Spinal cord (tissue), 9 donors: ENCODE measurements at regions not wholly inside any gene's neighbourhood (a gene's known extent, or its start where the extent isn't known, plus 50 kb on each side); places are given as distances from the start of the nearest gene placed in this dataset.
"Not testable (repeated sequence)": the region's sequence is repeated elsewhere in the genome, so short reads cannot be mapped to it uniquely, and the experiment has no call there.

ENCODE experiments used
- DNase-seq, 6 donors: peaks; one replicate each; pipeline versions ENCODE4 v3.0.0 to v3.0.0-alpha.2; 2013 to 2015; ENCODE audit warnings: low spot score in 6 of 6, low read depth in 4 of 6
- H3K27ac ChIP-seq: one replicate; pipeline ENCODE4 v1.5.1; 2013; ENCODE audit warnings: low read depth, low read length, control low read depth
- H3K27me3 ChIP-seq: one replicate; pipeline ENCODE4 v1.6.1; 2013; ENCODE audit warnings: low read length; ENCODE audit not compliant: control insufficient read depth, insufficient read depth
- H3K36me3 ChIP-seq: one replicate; pipeline ENCODE4 v1.6.1; 2013; ENCODE audit warnings: low read length; ENCODE audit not compliant: control insufficient read depth, insufficient read depth
- H3K4me1 ChIP-seq: one replicate; pipeline ENCODE4 v1.6.1; 2013; ENCODE audit warnings: low read length; ENCODE audit not compliant: control insufficient read depth, insufficient read depth
- H3K4me3 ChIP-seq: one replicate; pipeline ENCODE4 v1.5.1; 2013; ENCODE audit warnings: low read depth, low read length, control low read depth
- H3K9me3 ChIP-seq: one replicate; pipeline ENCODE4 v1.6.1; 2013; ENCODE audit warnings: low read length; ENCODE audit not compliant: control insufficient read depth, insufficient read depth
- WGBS: methylation state at CpG from one replicate; pipeline ENCODE4 v1.1.5; 2013; ENCODE audit warnings: missing lambda C conversion rate; ENCODE audit not compliant: insufficient coverage; 5-methylcytosine and 5-hydroxymethylcytosine counted together
- donor health status: healthy.

GRCh38 chr4:162503868-162504267 is 340.1 kb upstream of the FSTL5 start:
- no peak for DNase-seq
- Histone ChIP-seq H3K27ac (no peak overlapping the region), H3K4me1 (no peaks in the 10 kb centered on the region), H3K27me3 (no peaks in the 10 kb centered on the region), H3K9me3 (no peaks in the 10 kb centered on the region), H3K4me3 (no peak overlapping the region), H3K36me3 (no peaks in the 10 kb centered on the region)
- WGBS, result 92% methylated on average over 3 of the region's 4 CpGs

DNA sequence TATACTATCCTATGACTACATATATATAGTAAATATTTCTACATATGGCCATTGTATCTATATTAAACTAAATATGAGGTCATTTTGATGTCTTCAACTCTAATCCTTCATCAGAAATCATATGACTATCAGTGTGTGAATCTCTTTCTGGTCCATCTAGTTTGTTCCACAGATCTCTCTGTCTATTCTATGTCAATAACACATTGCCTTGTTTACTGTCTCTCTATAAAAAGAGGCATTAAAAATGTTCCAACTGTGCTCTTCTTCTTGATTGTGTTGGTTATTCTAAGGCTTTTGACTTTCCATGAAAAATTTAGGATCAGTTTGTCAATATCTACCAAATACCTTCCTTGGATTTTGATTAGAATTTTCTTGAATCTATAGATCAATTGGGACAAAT is 338.3 kb upstream of the FSTL5 start:
- H3K36me3 ChIP-seq, result no peaks in the 10 kb centered on the region
- H3K27me3 ChIP-seq, result no peaks in the 10 kb centered on the region
- no peaks in the 10 kb centered on the region for H3K4me1 ChIP-seq
- H3K27ac ChIP-seq, result no peak overlapping the region
- DNase-seq, result no peak
- H3K4me3 ChIP-seq, result no peak overlapping the region
- no peaks in the 10 kb centered on the region for H3K9me3 ChIP-seq

DNA sequence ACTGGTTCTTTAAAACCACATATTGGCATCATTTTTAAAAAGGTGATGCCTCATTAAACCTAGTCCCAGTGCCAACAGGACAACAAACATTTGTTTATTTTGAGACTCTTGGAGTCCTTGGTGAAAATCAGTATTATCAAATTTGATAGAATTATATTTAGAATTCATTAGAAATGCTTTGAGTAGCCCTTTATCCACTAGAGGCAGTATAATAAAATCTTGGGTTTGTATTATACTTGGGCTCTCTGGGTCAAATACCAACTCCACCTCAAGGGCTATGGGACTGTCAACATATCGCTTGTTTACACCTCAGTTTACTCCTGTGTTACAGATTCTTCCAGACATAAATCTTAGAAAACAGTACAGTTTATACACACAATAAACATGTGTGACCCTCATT is 335.7 kb upstream of the FSTL5 start:
- H3K36me3 ChIP-seq, result no peaks in the 10 kb centered on the region
- no peaks in the 10 kb centered on the region for H3K27me3 ChIP-seq
- H3K4me3 ChIP-seq, result no peak overlapping the region
- WGBS, result no CpG with 5 or more reads among the region's 1 CpG
- no peaks in the 10 kb centered on the region for H3K4me1 ChIP-seq
- no peak for DNase-seq
- no peak overlapping the region for H3K27ac ChIP-seq
- no peaks in the 10 kb centered on the region for H3K9me3 ChIP-seq

DNA sequence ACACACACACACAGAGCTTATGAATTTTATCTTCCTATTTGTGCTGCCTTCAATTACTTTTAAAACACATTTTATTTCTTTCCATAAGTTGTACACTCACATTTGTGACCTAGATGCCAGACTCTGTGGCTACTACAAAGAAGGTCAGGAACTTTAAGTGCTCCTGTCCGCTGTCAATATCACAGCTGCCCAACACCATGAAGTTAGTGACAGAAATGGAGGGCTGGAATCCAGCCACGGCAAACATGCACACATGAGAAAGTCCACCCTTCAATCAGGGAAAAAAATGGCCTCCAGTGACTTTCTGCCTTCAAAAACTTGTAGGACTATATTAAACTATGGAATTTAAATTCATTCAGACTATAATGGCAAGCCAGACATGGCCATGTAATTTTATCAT is 334.4 kb upstream of the FSTL5 start:
- H3K9me3 ChIP-seq, result no peaks in the 10 kb centered on the region
- no peak for DNase-seq
- no peaks in the 10 kb centered on the region for H3K36me3 ChIP-seq
- WGBS, result no CpG with 5 or more reads among the region's 2 CpGs
- no peaks in the 10 kb centered on the region for H3K27me3 ChIP-seq
- H3K4me3 ChIP-seq, result no peak overlapping the region
- H3K4me1 ChIP-seq, result no peaks in the 10 kb centered on the region
- H3K27ac ChIP-seq, result no peak overlapping the region

GRCh38 chr4:162497564-162498167 is 333.9 kb upstream of the FSTL5 start:
- WGBS, result no CpG with 5 or more reads among the region's 5 CpGs
- H3K27ac ChIP-seq, result no peak overlapping the region
- H3K4me1 ChIP-seq, result no peaks in the 10 kb centered on the region
- H3K36me3 ChIP-seq, result no peaks in the 10 kb centered on the region
- no peaks in the 10 kb centered on the region for H3K9me3 ChIP-seq
- H3K4me3 ChIP-seq, result no peak overlapping the region
- peak; percentile 11 to 85 (median 34) for DNase-seq
- no peaks in the 10 kb centered on the region for H3K27me3 ChIP-seq

GRCh38 chr4:162494935-162495334 is 331.1 kb upstream of the FSTL5 start:
- Histone ChIP-seq H3K4me3 (no peak overlapping the region), H3K9me3 (no peaks in the 10 kb centered on the region), H3K27me3 (no peaks in the 10 kb centered on the region), H3K27ac (no peak overlapping the region), H3K36me3 (no peaks in the 10 kb centered on the region), H3K4me1 (no peaks in the 10 kb centered on the region)
- no peak for DNase-seq
- 100% methylated on average over 1 of the region's 2 CpGs for WGBS

DNA sequence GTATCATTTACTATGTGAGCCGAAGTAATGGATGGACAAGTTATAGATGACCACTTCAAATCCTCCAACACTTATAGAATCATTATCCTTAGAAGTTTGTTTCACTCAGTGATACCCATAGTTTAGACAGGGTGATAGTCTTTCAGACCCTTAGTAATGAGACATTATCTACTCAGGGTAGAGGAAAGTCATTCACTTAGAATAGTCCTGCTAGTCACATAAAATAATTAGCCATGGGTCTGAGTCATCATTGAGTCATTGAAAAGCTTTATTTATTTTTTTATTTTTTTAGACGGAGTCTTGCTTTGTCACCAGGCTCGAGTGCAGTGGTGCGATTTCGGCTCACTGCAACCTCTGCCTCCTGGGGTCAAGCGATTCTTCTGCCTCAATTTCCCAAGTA is 321.7 kb upstream of the FSTL5 start:
- 95% methylated on average over 4 of the region's 6 CpGs for WGBS
- no peak for DNase-seq
- Histone ChIP-seq H3K4me1 (no peaks in the 10 kb centered on the region), H3K4me3 (no peak overlapping the region), H3K27me3 (no peaks in the 10 kb centered on the region), H3K9me3 (no peaks in the 10 kb centered on the region), H3K27ac (no peak overlapping the region), H3K36me3 (no peaks in the 10 kb centered on the region)

GRCh38 chr4:162475246-162475645 is 311.4 kb upstream of the FSTL5 start:
- WGBS, result no CpG with 5 or more reads among the region's 4 CpGs
- Histone ChIP-seq H3K9me3 (peaks cover 3% of the 10 kb centered on the region), H3K36me3 (no peaks in the 10 kb centered on the region), H3K4me3 (no peak overlapping the region), H3K4me1 (no peaks in the 10 kb centered on the region), H3K27me3 (no peaks in the 10 kb centered on the region), H3K27ac (no peak overlapping the region)
- DNase-seq, result peak in 2 of 6 donors; percentile 7 to 23

DNA sequence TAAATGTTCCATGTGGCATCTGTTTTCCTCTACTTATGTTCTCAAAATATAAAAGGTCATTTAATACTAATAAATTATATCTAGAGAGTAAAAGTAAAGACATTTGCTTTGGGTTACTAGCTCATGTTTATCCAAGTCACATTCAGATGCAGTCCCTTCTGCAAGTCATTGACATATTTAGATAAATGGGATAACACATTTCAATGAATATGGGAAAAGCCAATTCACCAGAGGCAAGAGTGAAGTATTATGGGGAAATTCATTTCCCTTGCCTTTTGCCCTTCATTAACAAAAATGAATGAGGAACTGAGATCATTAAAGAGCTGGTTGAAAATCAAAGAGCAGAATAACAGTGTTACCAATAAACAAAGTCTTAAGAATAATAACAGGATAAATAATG is 306.2 kb upstream of the FSTL5 start:
- Histone ChIP-seq H3K27me3 (no peaks in the 10 kb centered on the region), H3K4me1 (no peaks in the 10 kb centered on the region), H3K27ac (no peak overlapping the region), H3K36me3 (no peaks in the 10 kb centered on the region), H3K9me3 (no peaks in the 10 kb centered on the region), H3K4me3 (no peak overlapping the region)
- DNase-seq, result no peak

DNA sequence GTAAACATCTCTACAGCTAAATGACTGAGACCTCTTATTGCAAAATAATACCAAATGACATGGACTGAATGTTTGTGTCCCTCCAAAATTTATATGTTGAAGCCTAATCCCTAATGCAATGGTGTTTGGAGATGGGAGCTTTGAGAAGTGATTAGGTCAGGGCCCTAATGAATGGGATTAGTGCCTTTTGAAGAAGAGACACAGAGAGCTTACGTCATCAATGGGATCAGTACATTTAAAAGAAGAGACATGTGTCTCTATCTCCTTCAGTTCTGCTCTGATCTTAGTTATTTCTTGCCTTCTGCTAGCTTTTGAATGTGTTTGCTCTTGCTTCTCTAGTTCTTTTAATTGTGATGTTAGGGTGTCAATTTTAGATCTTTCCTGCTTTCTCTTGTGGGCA is 301.6 kb upstream of the FSTL5 start:
- H3K9me3 ChIP-seq, H3K27me3 ChIP-seq, H3K4me3 ChIP-seq, H3K36me3 ChIP-seq, DNase-seq, H3K4me1 ChIP-seq, H3K27ac ChIP-seq: not testable (repeated sequence)
- WGBS, result no CpG with 5 or more reads among the region's 1 CpG
